ENCODE measurements at regions not wholly inside any gene's neighbourhood (a gene's known extent, or its start where the extent isn't known, plus 50 kb on each side); places are given as distances from the start of the nearest gene placed in this dataset.

GRCh38 chr16:85271198-85271597, 158.9 kb upstream of the CIBAR2 start:
- TF ChIP-seq CTCF (IDR thresholded peaks at IDR 0.05) (no peak), POLR2A (IDR thresholded peaks at IDR 0.05) (no peak)

Data from heart left ventricle (tissue), 13 donors.